CD14-positive monocyte (primary cell): ENCODE measurements at regions not wholly inside any gene's neighbourhood (a gene's known extent, or its start where the extent isn't known, plus 50 kb on each side); places are given as distances from the start of the nearest gene placed in this dataset.
"Not testable (repeated sequence)": the region's sequence is repeated elsewhere in the genome, so short reads cannot be mapped to it uniquely, and the experiment has no call there.

Experiments used
- DNase-seq, 3 donors: peaks; one replicate each; pipeline ENCODE4 v3.0.0-alpha.2; 2011 to 2022
- H2AFZ ChIP-seq: 2 replicates; pipeline ENCODE4 v1.6.0; 2012; ENCODE audit warnings: mild to moderate bottlenecking, low read depth, low read length, inconsistent platforms; ENCODE audit not compliant: insufficient read depth, poor library complexity, severe bottlenecking
- H3K27ac ChIP-seq, 2 donors: 1 replicate in 1 of 2; 2 replicates in 1 of 2; pipeline ENCODE4 v1.5.1; 2012 to 2013; ENCODE audit warnings: low read length in 2 of 2, control low read depth in 1 of 2, inconsistent platforms in 1 of 2, low read depth in 1 of 2, mild to moderate bottlenecking in 1 of 2
- H3K27me3 ChIP-seq, 2 donors: one replicate each; pipeline versions ENCODE4 v1.6.0 to v1.6.1; 2011 to 2013; ENCODE audit warnings: low read length in 2 of 2; ENCODE audit not compliant: control insufficient read depth in 2 of 2, insufficient read depth in 2 of 2
- H3K36me3 ChIP-seq, 2 donors: replicated peaks in 1 of 2; 1 replicate in 1 of 2; 2 replicates in 1 of 2; pipeline versions ENCODE4 v1.5.1 to v1.6.1; 2012 to 2013; ENCODE audit warnings: low read length in 2 of 2, control low read depth in 1 of 2, inconsistent platforms in 1 of 2, mild to moderate bottlenecking in 1 of 2; ENCODE audit not compliant: insufficient read depth in 2 of 2, control insufficient read depth in 1 of 2
- H3K4me1 ChIP-seq, 2 donors: 1 replicate in 1 of 2; 2 replicates in 1 of 2; pipeline versions ENCODE4 v1.5.1 to v1.6.1; 2012 to 2013; ENCODE audit warnings: low read length in 2 of 2, control low read depth in 1 of 2, inconsistent platforms in 1 of 2, mild to moderate bottlenecking in 1 of 2, moderate library complexity in 1 of 2; ENCODE audit not compliant: insufficient read depth in 2 of 2, control insufficient read depth in 1 of 2
- H3K4me2 ChIP-seq: replicated peaks from 2 replicates; pipeline ENCODE3; 2012; ENCODE audit warnings: low read length, moderate library complexity, mild to moderate bottlenecking; ENCODE audit not compliant: poor library complexity, severe bottlenecking; ENCODE audit errors: extremely low read depth
- H3K4me3 ChIP-seq, 3 experiments: fragments of 200-600 bp in 1 of 3; sonication (generic) in 1 of 3; replicated peaks in 1 of 3; 1 replicate in 2 of 3; 2 replicates in 1 of 3; pipeline ENCODE4 v1.5.1; 2011 to 2013; ENCODE audit warnings: low read length in 3 of 3, mild to moderate bottlenecking in 3 of 3, control low read depth in 2 of 3, low read depth in 2 of 3, inconsistent platforms in 1 of 3, moderate library complexity in 1 of 3
- H3K79me2 ChIP-seq: 2 replicates; pipeline ENCODE4 v1.6.0; 2012; ENCODE audit warnings: mild to moderate bottlenecking, control low read depth, inconsistent platforms, low read length, moderate library complexity; ENCODE audit not compliant: insufficient read depth
- H3K9ac ChIP-seq: 2 replicates; pipeline ENCODE4 v1.6.0; 2017; ENCODE audit warnings: low read length, mild to moderate bottlenecking; ENCODE audit not compliant: insufficient read depth, poor library complexity, severe bottlenecking
- H3K9me3 ChIP-seq, 2 donors: replicated peaks in 1 of 2; 1 replicate in 1 of 2; 2 replicates in 1 of 2; pipeline versions ENCODE4 v1.5.1 to v1.6.1; 2012 to 2013; ENCODE audit warnings: low read length in 2 of 2, control low read depth in 1 of 2; ENCODE audit not compliant: control insufficient read depth in 1 of 2, insufficient read depth in 1 of 2
- H4K20me1 ChIP-seq: 2 replicates; pipeline ENCODE4 v1.6.0; 2012; ENCODE audit warnings: mild to moderate bottlenecking, low read length, control low read depth, moderate library complexity; ENCODE audit not compliant: insufficient read depth
- H3K27ac Mint-ChIP-seq, 7 donors: one replicate each; pipeline ENCODE4 v1.8.0; 2020; ENCODE audit warnings: mild to moderate bottlenecking in 7 of 7, mixed read lengths in 7 of 7, moderate library complexity in 6 of 7, inconsistent platforms in 2 of 7
- H3K27me3 Mint-ChIP-seq, 3 donors: one replicate each; pipeline ENCODE4 v1.8.0; 2021 to 2022; ENCODE audit warnings: low read depth in 3 of 3, mild to moderate bottlenecking in 3 of 3, mixed read lengths in 3 of 3, moderate library complexity in 3 of 3, inconsistent platforms in 1 of 3
- H3K36me3 Mint-ChIP-seq, 2 donors: one replicate each; pipeline ENCODE4 v1.8.0; 2020; ENCODE audit warnings: mixed read lengths in 2 of 2, inconsistent platforms in 1 of 2, mild to moderate bottlenecking in 1 of 2
- H3K4me1 Mint-ChIP-seq: one replicate; pipeline ENCODE4 v1.8.0; 2020; ENCODE audit warnings: mild to moderate bottlenecking, mixed read lengths
- H3K4me3 Mint-ChIP-seq, 2 donors: one replicate each; pipeline ENCODE4 v1.8.0; 2020; ENCODE audit warnings: mild to moderate bottlenecking in 2 of 2, mixed read lengths in 2 of 2, moderate library complexity in 1 of 2
- H3K9me3 Mint-ChIP-seq, 7 donors: one replicate each; pipeline ENCODE4 v1.8.0; 2020 to 2022; ENCODE audit warnings: mixed read lengths in 7 of 7, mild to moderate bottlenecking in 6 of 7, moderate library complexity in 6 of 7, inconsistent platforms in 2 of 7
- WGBS: methylation state at CpG from one replicate; pipeline ENCODE4 v1.1.5; 2013; ENCODE audit warnings: missing lambda C conversion rate; ENCODE audit not compliant: insufficient coverage; 5-methylcytosine and 5-hydroxymethylcytosine counted together
- intact Hi-C, 2 donors: fragments of 100-400 bp; cut with micrococcal nuclease; formaldehyde crosslinking; loops; one replicate each; pipeline versions ENCODE4 v1.15.0 to v1.15.1; 2023

DNA sequence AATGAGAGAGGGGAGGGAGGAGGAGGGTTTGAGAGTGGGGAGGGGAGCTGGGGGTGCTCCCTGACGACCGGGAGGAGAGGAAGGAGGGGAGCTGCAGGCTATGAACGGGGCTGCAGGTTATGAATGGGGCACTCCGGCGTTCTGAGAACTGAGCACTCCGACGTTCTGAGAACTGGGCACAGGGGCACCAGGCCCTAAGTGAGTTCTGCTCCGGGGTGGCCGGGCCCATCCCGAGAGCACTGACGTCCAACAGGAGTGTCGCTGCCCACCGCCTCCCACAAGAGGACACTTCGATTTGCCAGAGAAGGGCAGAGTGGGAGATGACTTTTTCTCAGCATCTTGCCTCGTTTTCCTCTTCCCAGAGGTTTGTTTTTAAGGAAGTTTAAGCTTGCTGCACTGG is 204.5 kb upstream of the ZNF469 start:
- H3K9ac ChIP-seq, H3K4me3 ChIP-seq, H3K36me3 ChIP-seq, H3K27ac Mint-ChIP-seq, DNase-seq, H3K79me2 ChIP-seq, H3K27me3 ChIP-seq, H3K36me3 Mint-ChIP-seq, H3K9me3 Mint-ChIP-seq, intact Hi-C loops, H4K20me1 ChIP-seq, H2AFZ ChIP-seq, H3K4me3 Mint-ChIP-seq, H3K4me1 ChIP-seq, H3K4me1 Mint-ChIP-seq, H3K4me2 ChIP-seq, H3K9me3 ChIP-seq, H3K27ac ChIP-seq: not testable (repeated sequence)
- 68% methylated on average over 7 of the region's 15 CpGs for WGBS
- peaks cover 4 to 14% (median 5%) of the 10 kb centered on the region in 3 donors for H3K27me3 Mint-ChIP-seq

GRCh38 chr16:88178896-88179295 is 203.9 kb upstream of the ZNF469 start:
- WGBS = 37% methylated on average over 2 of the region's 15 CpGs
- H3K4me1 Mint-ChIP-seq, H3K27ac ChIP-seq, H4K20me1 ChIP-seq, H3K9ac ChIP-seq, H3K4me3 Mint-ChIP-seq, H3K9me3 Mint-ChIP-seq, H3K79me2 ChIP-seq, H3K4me2 ChIP-seq, H3K36me3 ChIP-seq, H3K36me3 Mint-ChIP-seq, DNase-seq, H3K9me3 ChIP-seq, H3K27me3 ChIP-seq, H3K4me3 ChIP-seq, intact Hi-C loops, H2AFZ ChIP-seq, H3K4me1 ChIP-seq: not testable (repeated sequence)
- peak overlapping the region in 1 of 7 donors; percentile 48 for H3K27ac Mint-ChIP-seq
- H3K27me3 Mint-ChIP-seq = peaks cover 4 to 14% (median 7%) of the 10 kb centered on the region in 3 donors

DNA sequence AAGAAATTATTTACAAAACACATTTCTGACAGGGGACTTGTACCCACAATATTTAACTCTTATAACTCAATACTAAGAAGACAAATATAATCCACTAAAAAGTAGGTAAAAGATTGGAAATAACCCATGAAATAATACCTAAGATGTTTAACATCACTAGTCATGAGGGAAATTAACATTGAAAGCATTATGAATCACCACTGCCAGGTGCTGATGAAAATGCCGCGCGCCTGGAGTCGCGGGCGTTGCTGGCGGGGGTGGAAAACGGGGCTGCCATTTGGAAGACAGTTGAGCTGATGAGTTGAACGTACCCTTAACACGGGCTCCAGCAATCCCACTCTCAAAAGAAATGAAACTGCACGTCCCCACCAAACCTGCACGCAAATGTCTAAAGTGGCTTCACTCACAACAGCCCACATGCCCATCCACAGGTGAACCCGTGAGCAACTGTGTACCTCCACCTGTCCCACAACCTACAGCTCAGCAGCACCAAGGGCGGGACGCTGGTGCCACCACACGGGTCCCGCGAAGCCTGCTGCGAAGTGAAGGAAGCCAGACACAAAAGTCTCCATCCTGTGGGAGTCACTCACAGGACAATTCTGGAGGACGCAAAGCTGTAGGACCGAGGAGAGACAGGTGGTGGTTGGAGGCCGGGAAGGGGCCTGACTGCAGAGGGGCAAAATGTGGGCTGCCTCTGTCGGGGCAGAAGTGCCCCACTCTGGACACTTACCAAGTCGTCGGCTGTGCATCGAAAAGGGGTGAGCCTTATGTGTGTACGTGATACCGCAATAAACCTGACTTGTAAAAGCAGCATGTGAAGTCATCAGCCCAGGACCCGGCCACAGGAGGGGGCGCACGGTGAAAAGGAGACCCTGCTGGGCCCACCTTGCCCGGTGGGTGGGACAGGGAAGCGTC is 199.5 kb upstream of the ZNF469 start:
- H3K79me2 ChIP-seq, H4K20me1 ChIP-seq, H3K4me3 ChIP-seq, intact Hi-C loops, H3K27ac ChIP-seq, H3K4me1 ChIP-seq, H3K27me3 ChIP-seq, H2AFZ ChIP-seq, H3K4me2 ChIP-seq, H3K9me3 ChIP-seq, DNase-seq, H3K36me3 ChIP-seq, H3K36me3 Mint-ChIP-seq, H3K9ac ChIP-seq, H3K4me3 Mint-ChIP-seq, H3K4me1 Mint-ChIP-seq: not testable (repeated sequence)
- peaks cover 0 to 12% (median 2%) of the 10 kb centered on the region in 7 donors for H3K9me3 Mint-ChIP-seq
- 97% methylated on average over 20 of the region's 33 CpGs for WGBS
- peak overlapping the region in 1 of 7 donors; percentile 13 for H3K27ac Mint-ChIP-seq
- H3K27me3 Mint-ChIP-seq = peaks cover 7 to 23% (median 7%) of the 10 kb centered on the region in 3 donors

GRCh38 chr16:88184053-88184452 is 198.7 kb upstream of the ZNF469 start:
- H3K27me3 ChIP-seq, H3K4me1 ChIP-seq, H3K4me2 ChIP-seq, H3K9ac ChIP-seq, H3K36me3 ChIP-seq, H2AFZ ChIP-seq, H3K27ac ChIP-seq, H3K4me3 ChIP-seq, H4K20me1 ChIP-seq, intact Hi-C loops, H3K79me2 ChIP-seq, H3K4me3 Mint-ChIP-seq, H3K27ac Mint-ChIP-seq, H3K36me3 Mint-ChIP-seq, H3K4me1 Mint-ChIP-seq, DNase-seq: not testable (repeated sequence)
- H3K9me3 ChIP-seq = peaks cover 0 to 10% of the 10 kb centered on the region in 2 donors
- WGBS = 100% methylated on average over 4 of the region's 14 CpGs
- peaks cover 4 to 23% (median 7%) of the 10 kb centered on the region in 3 donors for H3K27me3 Mint-ChIP-seq
- H3K9me3 Mint-ChIP-seq = peaks cover 4 to 14% (median 8%) of the 10 kb centered on the region in 7 donors
